ENCODE measurements at regions not wholly inside any gene's neighbourhood (a gene's known extent, or its start where the extent isn't known, plus 50 kb on each side); places are given as distances from the start of the nearest gene placed in this dataset.
"Not testable (repeated sequence)": the region's sequence is repeated elsewhere in the genome, so short reads cannot be mapped to it uniquely, and the experiment has no call there.

DNA sequence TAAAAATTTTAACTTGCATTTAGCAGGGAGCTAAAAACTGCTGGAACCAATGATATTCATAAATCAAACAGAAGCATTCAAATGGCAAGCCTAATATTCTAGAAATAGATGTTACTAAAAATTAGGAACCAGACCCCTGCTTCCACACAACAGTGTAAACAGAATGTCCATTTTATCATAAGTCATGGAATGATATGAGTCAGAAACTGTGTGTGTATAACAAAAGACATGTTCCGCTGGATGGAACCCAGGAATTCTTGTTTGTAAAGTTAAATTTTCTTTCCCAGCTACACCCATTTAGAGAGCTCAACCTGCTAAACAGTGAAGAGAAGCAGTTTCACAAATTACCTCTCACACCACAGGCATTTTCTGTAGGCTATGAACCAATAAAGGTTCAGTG is 131.1 kb upstream of the PTPN20 start:
- not testable (repeated sequence) for H3K27ac ChIP-seq; H2AFZ ChIP-seq; H3K9ac ChIP-seq; H3K4me1 ChIP-seq; H3K9me3 ChIP-seq (ENCODE audit: control insufficient read depth, low read length); H3K27me3 ChIP-seq (ENCODE audit: control insufficient read depth, insufficient read depth, low read length); H3K79me2 ChIP-seq; H3K36me3 ChIP-seq (ENCODE audit: control insufficient read depth, insufficient read depth, low read length); H3K4me2 ChIP-seq (ENCODE audit: low read length); H3K4me3 ChIP-seq (ENCODE audit: low read depth, low read length)

DNA sequence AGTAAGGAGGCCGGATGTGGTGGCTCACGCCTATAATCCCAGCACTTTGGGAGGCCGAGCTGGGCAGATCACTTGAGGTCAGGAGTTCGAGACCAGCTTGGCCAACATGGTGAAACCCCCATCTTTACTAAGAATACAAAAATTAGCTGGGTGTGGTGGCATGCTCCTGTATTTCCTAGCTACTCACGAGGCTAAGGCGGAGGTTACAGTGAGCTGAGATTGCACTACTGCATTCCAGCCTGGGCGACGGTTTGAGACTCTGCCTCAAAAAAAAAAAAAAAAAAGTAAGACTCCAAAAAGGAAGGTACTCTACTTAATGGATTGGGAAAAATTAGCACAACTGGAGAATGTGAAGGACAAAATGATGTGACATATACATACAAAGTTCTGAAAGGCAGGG is 130.2 kb upstream of the PTPN20 start:
- H3K9ac ChIP-seq; H3K27ac ChIP-seq; H3K4me3 ChIP-seq (ENCODE audit: low read depth, low read length); H2AFZ ChIP-seq; H3K9me3 ChIP-seq (ENCODE audit: control insufficient read depth, low read length); H3K36me3 ChIP-seq (ENCODE audit: control insufficient read depth, insufficient read depth, low read length); H3K4me1 ChIP-seq; H3K79me2 ChIP-seq; H3K27me3 ChIP-seq (ENCODE audit: control insufficient read depth, insufficient read depth, low read length); H3K4me2 ChIP-seq (ENCODE audit: low read length): not testable (repeated sequence)

DNA sequence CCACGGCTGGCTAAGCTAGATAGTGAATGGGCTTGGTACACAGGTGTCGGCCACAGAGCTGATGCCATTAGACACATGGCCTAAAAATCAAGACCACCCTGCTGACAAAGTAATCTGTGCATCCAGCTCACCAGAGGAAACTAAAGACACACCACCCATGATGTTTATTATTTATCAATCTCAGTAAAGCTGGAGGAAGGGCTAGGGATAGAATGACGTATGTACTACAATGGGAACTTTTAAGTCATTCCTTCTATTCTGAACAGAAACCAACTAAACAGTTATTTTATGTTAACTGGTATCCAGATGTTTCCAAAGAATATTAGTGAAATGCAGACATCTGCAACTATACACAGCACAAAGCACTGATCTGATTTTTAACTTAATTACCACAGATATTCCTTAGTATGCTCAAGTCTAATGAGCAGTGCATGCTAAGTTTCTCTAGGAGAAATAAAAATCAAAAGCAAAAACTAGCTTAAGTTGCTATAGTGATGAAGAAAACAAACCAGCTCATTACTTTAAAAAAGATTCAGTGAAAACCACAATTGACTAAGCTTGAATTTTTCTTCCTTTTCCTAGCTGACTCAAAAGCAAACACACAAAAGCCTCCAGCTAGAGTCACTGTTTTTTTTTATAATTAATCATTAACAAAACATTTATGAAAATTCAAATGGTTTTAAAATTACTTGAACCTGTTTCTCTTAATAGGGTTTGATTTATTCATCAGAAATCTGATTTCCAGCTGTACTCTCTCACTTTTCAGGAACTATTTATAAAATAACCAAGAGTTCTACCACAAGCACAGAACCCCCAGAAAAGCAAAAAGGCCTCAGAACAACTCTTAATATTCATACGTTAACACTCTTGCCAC is 129.0 kb upstream of the PTPN20 start:
- not testable (repeated sequence) for H3K27ac ChIP-seq; H3K4me1 ChIP-seq; H3K4me3 ChIP-seq (ENCODE audit: low read depth, low read length); H3K36me3 ChIP-seq (ENCODE audit: control insufficient read depth, insufficient read depth, low read length); H3K9ac ChIP-seq; H3K79me2 ChIP-seq; H3K27me3 ChIP-seq (ENCODE audit: control insufficient read depth, insufficient read depth, low read length); H3K9me3 ChIP-seq (ENCODE audit: control insufficient read depth, low read length); H2AFZ ChIP-seq; H3K4me2 ChIP-seq (ENCODE audit: low read length)

DNA sequence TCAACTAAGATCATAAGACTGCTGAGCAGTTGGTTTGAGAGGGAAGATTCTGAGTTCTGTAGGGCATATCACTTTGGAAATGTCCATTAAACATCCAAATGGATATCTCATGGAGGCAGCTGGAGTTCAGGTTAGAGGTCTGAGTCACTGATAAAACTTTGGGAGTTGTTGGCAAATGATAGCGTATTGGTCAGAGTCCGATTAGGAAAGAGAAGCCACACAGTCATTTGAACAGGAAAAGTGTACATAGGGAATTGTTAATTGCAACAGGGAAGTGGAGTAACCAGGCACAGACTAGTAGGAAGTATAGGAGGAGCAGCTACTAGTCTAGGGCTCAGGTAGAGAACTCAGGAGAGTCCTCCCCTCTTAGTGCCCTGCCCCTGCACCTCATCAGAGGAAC is 126.6 kb upstream of the PTPN20 start:
- H3K9me3 ChIP-seq (ENCODE audit: control insufficient read depth, low read length); H3K79me2 ChIP-seq; H3K36me3 ChIP-seq (ENCODE audit: control insufficient read depth, insufficient read depth, low read length); H3K4me3 ChIP-seq (ENCODE audit: low read depth, low read length); H3K27ac ChIP-seq; H3K27me3 ChIP-seq (ENCODE audit: control insufficient read depth, insufficient read depth, low read length); H3K4me2 ChIP-seq (ENCODE audit: low read length); H2AFZ ChIP-seq; H3K9ac ChIP-seq; H3K4me1 ChIP-seq: not testable (repeated sequence)

DNA sequence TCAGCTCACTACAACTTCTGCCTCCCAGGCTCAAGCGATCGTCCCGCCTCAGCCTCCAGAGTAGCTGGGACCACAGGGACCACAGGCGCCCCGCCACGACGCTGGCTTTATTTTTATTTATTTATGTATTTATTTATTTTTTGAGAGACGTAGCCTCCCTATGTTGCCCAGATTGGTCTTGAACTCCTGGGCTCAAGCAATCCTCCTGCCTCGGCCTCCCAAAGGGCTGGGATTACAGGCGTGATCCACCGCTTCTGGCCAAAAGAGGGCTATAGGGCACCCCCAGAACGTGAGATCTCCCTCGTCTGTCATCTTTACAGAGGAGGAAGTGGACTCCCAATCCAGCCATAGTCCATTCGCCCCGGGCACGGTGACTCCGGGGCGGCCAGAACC is 125.1 kb upstream of the PTPN20 start:
- H3K4me1 ChIP-seq; H3K9me3 ChIP-seq (ENCODE audit: control insufficient read depth, low read length); H3K36me3 ChIP-seq (ENCODE audit: control insufficient read depth, insufficient read depth, low read length); H3K27me3 ChIP-seq (ENCODE audit: control insufficient read depth, insufficient read depth, low read length); H3K79me2 ChIP-seq; H3K4me2 ChIP-seq (ENCODE audit: low read length); H3K9ac ChIP-seq; H3K4me3 ChIP-seq (ENCODE audit: low read depth, low read length): not testable (repeated sequence)
- Histone ChIP-seq H2AFZ (peak overlapping the region; percentile 98), H3K27ac (peak overlapping the region; percentile 76)

DNA sequence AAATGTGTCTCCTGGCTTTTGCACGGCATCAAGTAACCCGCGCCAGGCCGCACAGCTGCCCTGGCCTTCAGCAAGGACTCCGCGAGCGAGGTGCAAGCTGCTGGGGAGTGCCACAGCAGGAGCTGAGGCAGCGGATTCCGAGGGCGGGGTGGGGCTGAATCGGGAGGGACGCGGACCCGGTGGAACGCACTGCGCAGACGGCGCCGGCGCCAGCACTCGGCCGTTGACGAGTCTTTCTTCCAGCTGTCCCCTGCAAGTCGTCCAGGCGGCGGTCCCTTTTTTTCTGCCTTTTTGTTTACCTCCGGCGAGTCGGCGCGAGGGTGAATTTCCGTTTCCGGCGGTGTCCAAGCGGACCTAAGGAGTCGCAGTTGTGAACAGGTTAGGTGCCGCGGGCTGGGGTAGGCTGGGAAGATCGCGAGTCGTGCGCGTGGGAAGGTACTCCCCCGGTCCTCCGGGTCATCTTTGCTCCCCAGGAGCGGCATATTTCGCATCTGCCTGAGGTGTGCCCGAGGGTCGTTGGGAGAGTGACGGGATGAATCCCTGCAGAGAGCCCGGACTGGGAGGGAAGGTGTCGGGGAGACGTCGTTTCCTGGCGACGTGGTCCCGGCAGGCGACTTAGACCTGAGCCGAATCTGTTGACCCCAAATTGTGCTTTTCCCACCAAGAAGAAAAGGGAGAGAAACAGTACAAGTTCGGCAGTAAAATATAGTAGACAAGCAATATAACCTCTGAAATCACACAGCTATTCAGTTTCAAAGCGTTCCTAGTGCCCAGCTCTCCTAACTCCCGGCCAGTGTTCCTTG is 124.5 kb upstream of the PTPN20 start:
- peak overlapping the region; percentile 76 for H3K27ac ChIP-seq
- H3K9ac ChIP-seq; H3K79me2 ChIP-seq; H3K36me3 ChIP-seq (ENCODE audit: control insufficient read depth, insufficient read depth, low read length); H3K27me3 ChIP-seq (ENCODE audit: control insufficient read depth, insufficient read depth, low read length); H3K4me1 ChIP-seq; H3K9me3 ChIP-seq (ENCODE audit: control insufficient read depth, low read length): not testable (repeated sequence)
- H3K4me2 ChIP-seq (ENCODE audit: low read length) = peak overlapping the region; percentile 61
- peak overlapping the region; percentile 98 for H2AFZ ChIP-seq
- peak overlapping the region; percentile 57 for H3K4me3 ChIP-seq (ENCODE audit: low read depth, low read length)

DNA sequence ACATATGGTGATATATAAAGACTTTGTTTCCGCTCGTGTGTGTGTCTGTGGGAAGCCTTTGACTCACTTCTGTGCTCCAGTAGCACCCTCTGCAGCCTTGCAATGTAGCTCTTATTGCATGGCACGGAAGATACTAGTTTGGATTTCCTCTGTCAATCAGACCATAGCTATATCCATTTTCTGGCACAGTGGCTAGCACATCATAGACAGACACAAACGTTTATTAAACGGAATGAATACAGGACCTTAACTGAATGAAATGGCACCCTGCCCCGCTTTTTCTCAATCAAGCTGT is 124.0 kb upstream of the PTPN20 start:
- TF ChIP-seq, protein P1, sequence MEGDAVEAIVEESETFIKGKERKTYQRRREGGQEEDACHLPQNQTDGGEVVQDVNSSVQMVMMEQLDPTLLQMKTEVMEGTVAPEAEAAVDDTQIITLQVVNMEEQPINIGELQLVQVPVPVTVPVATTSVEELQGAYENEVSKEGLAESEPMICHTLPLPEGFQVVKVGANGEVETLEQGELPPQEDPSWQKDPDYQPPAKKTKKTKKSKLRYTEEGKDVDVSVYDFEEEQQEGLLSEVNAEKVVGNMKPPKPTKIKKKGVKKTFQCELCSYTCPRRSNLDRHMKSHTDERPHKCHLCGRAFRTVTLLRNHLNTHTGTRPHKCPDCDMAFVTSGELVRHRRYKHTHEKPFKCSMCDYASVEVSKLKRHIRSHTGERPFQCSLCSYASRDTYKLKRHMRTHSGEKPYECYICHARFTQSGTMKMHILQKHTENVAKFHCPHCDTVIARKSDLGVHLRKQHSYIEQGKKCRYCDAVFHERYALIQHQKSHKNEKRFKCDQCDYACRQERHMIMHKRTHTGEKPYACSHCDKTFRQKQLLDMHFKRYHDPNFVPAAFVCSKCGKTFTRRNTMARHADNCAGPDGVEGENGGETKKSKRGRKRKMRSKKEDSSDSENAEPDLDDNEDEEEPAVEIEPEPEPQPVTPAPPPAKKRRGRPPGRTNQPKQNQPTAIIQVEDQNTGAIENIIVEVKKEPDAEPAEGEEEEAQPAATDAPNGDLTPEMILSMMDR (IDR thresholded peaks at IDR 0.05) = no peak
- H2AFZ ChIP-seq = peak overlapping the region; percentile 98
- peak overlapping the region; percentile 76 for H3K27ac ChIP-seq
- no peak overlapping the region for H3K9ac ChIP-seq
- no peaks in the 10 kb centered on the region for H3K27me3 ChIP-seq (ENCODE audit: control insufficient read depth, insufficient read depth, low read length)
- H3K4me3 ChIP-seq (ENCODE audit: low read depth, low read length) = peak overlapping the region; percentile 57
- no peaks in the 10 kb centered on the region for H3K4me1 ChIP-seq
- H3K79me2 ChIP-seq = no peaks in the 10 kb centered on the region
- H3K4me2 ChIP-seq (ENCODE audit: low read length) = peak overlapping the region; percentile 61
- H3K9me3 ChIP-seq (ENCODE audit: control insufficient read depth, low read length) = no peaks in the 10 kb centered on the region
- no peaks in the 10 kb centered on the region for H3K36me3 ChIP-seq (ENCODE audit: control insufficient read depth, insufficient read depth, low read length)

DNA sequence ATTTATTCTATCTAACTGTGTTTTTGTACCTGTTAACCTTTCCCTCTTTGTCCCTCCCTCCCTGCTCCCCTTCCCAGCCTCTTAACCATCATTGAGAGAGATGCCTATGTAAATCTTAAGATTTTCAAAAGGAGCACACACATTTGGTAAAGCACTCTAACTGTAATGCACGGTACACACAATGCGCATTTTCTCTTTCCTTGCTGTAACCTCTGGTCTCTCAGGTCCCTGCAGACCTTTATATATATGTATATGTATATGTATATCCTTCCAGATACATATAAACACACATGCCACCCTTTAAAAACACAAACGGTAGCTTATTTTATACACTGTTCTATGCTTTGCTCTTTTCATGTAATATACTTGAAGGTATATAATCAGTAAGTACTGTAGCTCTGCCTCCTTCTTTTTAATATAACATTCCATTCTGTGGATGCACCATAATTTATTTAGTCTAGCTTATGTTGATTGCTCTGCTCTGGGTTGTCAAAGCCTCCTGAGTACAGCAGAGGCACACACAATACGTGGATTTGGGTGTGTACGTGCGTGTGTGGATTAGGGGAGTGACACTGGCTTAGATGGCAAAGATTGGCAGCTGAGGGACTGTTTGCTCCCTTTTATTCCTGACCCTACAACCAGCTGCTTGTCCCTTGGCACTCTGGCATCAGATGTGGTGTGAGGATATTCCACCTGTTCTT is 118.4 kb upstream of the PTPN20 start:
- H3K9ac ChIP-seq = not testable (repeated sequence)

DNA sequence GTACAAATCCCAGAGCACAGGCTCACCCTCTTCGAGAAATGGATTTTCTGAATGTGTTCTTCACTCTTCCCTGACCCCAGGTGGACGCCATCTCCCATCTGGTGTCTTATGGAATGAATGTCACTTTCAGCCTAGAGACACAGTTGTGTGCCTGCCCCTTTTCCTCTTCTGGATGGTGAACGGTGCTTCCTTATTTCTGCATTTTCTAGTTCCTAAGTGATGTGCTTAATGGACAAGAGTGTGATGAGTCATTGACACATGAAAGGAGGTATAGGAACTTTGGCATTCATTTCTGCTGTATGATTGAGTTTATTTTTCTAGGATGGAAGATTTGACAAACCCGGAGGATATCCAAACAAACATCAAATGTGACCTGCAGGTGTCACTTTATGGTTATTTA is 114.9 kb upstream of the PTPN20 start:
- not testable (repeated sequence) for H2AFZ ChIP-seq

More for the DNA sequence above, 118.4 kb upstream of the PTPN20 start:
- not testable (repeated sequence) for H3K27me3 ChIP-seq (ENCODE audit: control insufficient read depth, insufficient read depth, low read length); H3K4me3 ChIP-seq (ENCODE audit: low read depth, low read length); H2AFZ ChIP-seq; H3K27ac ChIP-seq; H3K4me2 ChIP-seq (ENCODE audit: low read length); H3K9me3 ChIP-seq (ENCODE audit: control insufficient read depth, low read length); H3K79me2 ChIP-seq; H3K4me1 ChIP-seq; H3K36me3 ChIP-seq (ENCODE audit: control insufficient read depth, insufficient read depth, low read length)

DNA sequence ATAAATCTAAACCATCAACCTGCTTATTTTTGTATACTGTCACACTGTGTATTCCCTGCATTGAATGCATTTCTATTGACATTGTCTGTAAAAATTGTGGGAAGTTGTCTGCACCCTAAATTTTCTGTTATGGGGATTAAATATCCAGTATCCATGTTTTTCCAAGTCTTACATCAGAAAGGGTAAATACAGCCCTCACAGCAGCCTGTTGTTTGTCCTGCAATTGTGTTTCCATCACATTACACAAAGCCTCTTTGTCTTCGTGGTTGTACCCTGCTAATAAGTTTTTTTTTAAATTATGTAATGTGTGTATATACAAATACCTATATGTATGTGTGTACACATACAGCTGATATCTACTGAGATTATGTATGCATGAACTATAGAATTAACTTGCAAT is 109.2 kb upstream of the PTPN20 start:
- not testable (repeated sequence) for H3K27me3 ChIP-seq (ENCODE audit: control insufficient read depth, insufficient read depth, low read length); H3K4me3 ChIP-seq (ENCODE audit: low read depth, low read length); H3K79me2 ChIP-seq; H3K4me1 ChIP-seq; H3K4me2 ChIP-seq (ENCODE audit: low read length); H3K36me3 ChIP-seq (ENCODE audit: control insufficient read depth, insufficient read depth, low read length); H2AFZ ChIP-seq; H3K9ac ChIP-seq; H3K9me3 ChIP-seq (ENCODE audit: control insufficient read depth, low read length); H3K27ac ChIP-seq

More for the DNA sequence above, 114.9 kb upstream of the PTPN20 start:
- not testable (repeated sequence) for H3K27ac ChIP-seq; H3K36me3 ChIP-seq (ENCODE audit: control insufficient read depth, insufficient read depth, low read length); H3K9me3 ChIP-seq (ENCODE audit: control insufficient read depth, low read length); H3K9ac ChIP-seq; H3K79me2 ChIP-seq; H3K4me3 ChIP-seq (ENCODE audit: low read depth, low read length); H3K27me3 ChIP-seq (ENCODE audit: control insufficient read depth, insufficient read depth, low read length); H3K4me1 ChIP-seq; H3K4me2 ChIP-seq (ENCODE audit: low read length)
